SU-DHL-6 (cell line): ENCODE measurements at regions not wholly inside any gene's neighbourhood (a gene's known extent, or its start where the extent isn't known, plus 50 kb on each side); places are given as distances from the start of the nearest gene placed in this dataset.

Source experiments
- CTCF ChIP-seq: fragments of 200-600 bp; sonication (generic); IDR thresholded peaks from one replicate; pipeline ENCODE4 v1.5.1; 2017; ENCODE audit warnings: antibody characterized with exemption, mild to moderate bottlenecking, low read length, moderate library complexity; ENCODE audit not compliant: insufficient read depth, poor library complexity, severe bottlenecking
- EZH2phosphoT487 ChIP-seq: fragments of 200-600 bp; sonication (generic), shearing (Covaris generic); conservative IDR thresholded peaks from 2 replicates; pipeline ENCODE4 v1.6.1; 2018; ENCODE audit warnings: mild to moderate bottlenecking, antibody characterized with exemption, low read length, moderate library complexity, mixed read lengths

- no peak for TF ChIP-seq CTCF
- TF ChIP-seq EZH2phosphoT487: no peak
Measured at GRCh38 chr2:77640924-77641323, 118.7 kb upstream of the LRRTM4 start.
